K562 (cell line): ENCODE measurements at regions not wholly inside any gene's neighbourhood (a gene's known extent, or its start where the extent isn't known, plus 50 kb on each side); places are given as distances from the start of the nearest gene placed in this dataset.

ENCODE experiments used
- ATAC-seq: fragments of 200-7000 bp; cut with Tn5 transposase; 3 replicates; pipeline ENCODE4 v1.9.1; 2020; ENCODE audit warnings: moderate library complexity
- BruUV-seq: library from RNA; stranded (reverse); fragments of 400-500 nt; replicated peaks from 2 replicates; lab custom pipeline; 2021; lab: Mats Ljungman, UMichigan
- CTCF ChIA-PET: fragments of 300-600 bp; formaldehyde crosslinking; extraction: SDS; loops from one replicate; lab custom pipeline; 2021; ENCODE audit warnings: low intra/inter-chr PET ratio; lab: Yijun Ruan, JAX
- POLR2A ChIA-PET: fragments of 300-600, 350-650 bp; sonication (Branson Sonifier 250); formaldehyde crosslinking; extraction: SDS; loops from one replicate; lab custom pipeline; 2021; ENCODE audit warnings: antibody characterized with exemption, inconsistent platforms; lab: Yijun Ruan, JAX
- DNase-seq, 4 experiments: peaks; one replicate each; pipeline versions ENCODE4 v3.0.0 to v3.0.0-alpha.2; 2011 to 2018; ENCODE audit warnings: low spot score in 3 of 4, mixed read lengths in 3 of 4; ENCODE audit errors: extremely low read depth in 1 of 4
- FAIRE-seq: peaks from 2 replicates; lab custom pipeline; 2011; peaks lifted over from hg19 to GRCh38; lab: Jason Lieb, UNC
- H2AFZ ChIP-seq: 2 replicates; pipeline ENCODE4 v1.6.0; 2011; ENCODE audit warnings: low read depth, low read length, control low read depth, inconsistent platforms
- H3K27ac ChIP-seq: fragments of 200-600 bp; 3 replicates; pipeline ENCODE4 v1.8.0; 2011; ENCODE audit warnings: low read depth, mild to moderate bottlenecking, control low read depth, inconsistent platforms, low read length, moderate library complexity, mixed read lengths; ENCODE audit errors: extremely low read depth
- H3K27me3 ChIP-seq, 2 experiments: fragments of 300-600 bp in 1 of 2; 2 replicates in 1 of 2; 3 replicates in 1 of 2; pipeline versions ENCODE4 v1.6.0 to v1.8.0; 2011; ENCODE audit warnings: inconsistent platforms in 2 of 2, low read length in 2 of 2, mild to moderate bottlenecking in 1 of 2, mixed read lengths in 1 of 2, moderate library complexity in 1 of 2; ENCODE audit not compliant: control insufficient read depth in 2 of 2, insufficient read depth in 2 of 2
- H3K36me3 ChIP-seq: fragments of 300-600 bp; 3 replicates; pipeline ENCODE4 v1.8.0; 2011; ENCODE audit warnings: mild to moderate bottlenecking, low read length, inconsistent platforms; ENCODE audit not compliant: control insufficient read depth, insufficient read depth
- H3K4me1 ChIP-seq, 2 experiments: fragments of 200-600 bp in 1 of 2; replicated peaks in 1 of 2; 2 replicates in 1 of 2; 3 replicates in 1 of 2; pipeline versions ENCODE4 v1.5.1 to v1.8.0; 2011; ENCODE audit warnings: inconsistent platforms in 2 of 2, low read length in 2 of 2, mild to moderate bottlenecking in 1 of 2, mixed read lengths in 1 of 2, moderate library complexity in 1 of 2; ENCODE audit not compliant: control insufficient read depth in 2 of 2, insufficient read depth in 2 of 2
- H3K4me2 ChIP-seq: 2 replicates; pipeline ENCODE4 v1.6.1; 2011; ENCODE audit warnings: low read length, control low read depth, inconsistent platforms, mixed read lengths; ENCODE audit not compliant: insufficient read depth
- H3K4me3 ChIP-seq: fragments of 200-600 bp; sonication (generic), shearing (Covaris generic); 2 replicates; pipeline ENCODE4 v1.5.1; 2016; ENCODE audit warnings: control low read depth, inconsistent platforms
- H3K79me2 ChIP-seq: fragments of 200-600 bp; 3 replicates; pipeline ENCODE4 v1.8.0; 2011; ENCODE audit warnings: low read length, inconsistent platforms; ENCODE audit not compliant: control insufficient read depth, insufficient read depth
- H3K9ac ChIP-seq, 2 experiments: 2 replicates each; pipeline versions ENCODE4 v1.6.0 to v1.6.1; 2011; ENCODE audit warnings: low read depth in 2 of 2, low read length in 2 of 2, control low read depth in 1 of 2, inconsistent platforms in 1 of 2, mild to moderate bottlenecking in 1 of 2, mixed read lengths in 1 of 2; ENCODE audit not compliant: insufficient read depth in 1 of 2
- H3K9me1 ChIP-seq: one replicate; pipeline ENCODE4 v1.6.0; 2011; ENCODE audit warnings: inconsistent platforms, mild to moderate bottlenecking, low read length, moderate library complexity; ENCODE audit not compliant: control insufficient read depth, insufficient read depth
- H3K9me3 ChIP-seq: replicated peaks from 2 replicates; pipeline ENCODE4 v1.5.1; 2011; ENCODE audit warnings: low read depth, low read length, inconsistent platforms; ENCODE audit not compliant: control insufficient read depth, insufficient read depth
- H4K20me1 ChIP-seq: replicated peaks from 2 replicates; pipeline ENCODE4 v1.6.1; 2011; ENCODE audit warnings: low read length, inconsistent platforms, mixed read lengths; ENCODE audit not compliant: control insufficient read depth, insufficient read depth
- ARID1B ChIP-seq: fragments of 450-650 bp; IDR thresholded peaks from 2 replicates; pipeline ENCODE4 v1.6.1; 2016; ENCODE audit warnings: antibody characterized with exemption, mild to moderate bottlenecking, inconsistent platforms
- CBX5 ChIP-seq: IDR thresholded peaks from 2 replicates; pipeline ENCODE4 v1.6.1; 2014; ENCODE audit warnings: low read depth, borderline replicate concordance
- NCOR1 ChIP-seq: fragments of 450-650 bp; IDR thresholded peaks from 2 replicates; pipeline ENCODE4 v1.6.1; 2016; ENCODE audit warnings: mild to moderate bottlenecking, moderate library complexity
- RAD51 ChIP-seq: fragments of 450-650 bp; IDR thresholded peaks from 2 replicates; pipeline ENCODE4 v1.7.1; 2016; ENCODE audit warnings: low read depth, mild to moderate bottlenecking, borderline replicate concordance
- SAFB2 ChIP-seq: fragments of 200-400 bp; formaldehyde crosslinking; IDR thresholded peaks from 2 replicates; pipeline ENCODE4 v1.6.1; 2018; ENCODE audit warnings: borderline replicate concordance, low read length, low read depth, moderate library complexity; ENCODE audit not compliant: severe bottlenecking
- THRAP3 ChIP-seq: fragments of 450-650 bp; IDR thresholded peaks from 2 replicates; pipeline ENCODE4 v1.6.1; 2016; ENCODE audit warnings: mild to moderate bottlenecking, inconsistent platforms, borderline replicate concordance
- ZNF143 ChIP-seq: sonication (generic); formaldehyde crosslinking; IDR thresholded peaks from 2 replicates; pipeline ENCODE4 v1.9.0; 2022; ENCODE audit warnings: mild to moderate bottlenecking, missing genetic modification reagents
- WGBS: fragments of 100-300 bp; shearing (Covaris generic); methylation state at CpG from one replicate; pipeline ENCODE4 v1.1.6; 2016; ENCODE audit warnings: low coverage, mixed read lengths; ENCODE audit not compliant: insufficient coverage; ENCODE audit errors: missing lambda C conversion rate; 5-methylcytosine and 5-hydroxymethylcytosine counted together
- in situ Hi-C: fragments of 300-500 bp; cut with MboI; formaldehyde crosslinking; loops from 4 replicates; pipeline ENCODE4 v1.15.0; 2018; ENCODE audit warnings: inconsistent platforms, mixed read lengths
- intact Hi-C: fragments of 100-400 bp; cut with micrococcal nuclease; formaldehyde crosslinking; loops from 2 replicates; pipeline ENCODE4 v1.14.2; 2022
- TF ChIP-seq, protein P1 (sequence below): fragments of 250-450 bp; sonication (Bioruptor Pico); IDR thresholded peaks from 2 replicates; pipeline ENCODE4 v1.9.0; 2021; ENCODE audit warnings: mild to moderate bottlenecking
- TF ChIP-seq, protein P2 (sequence below): fragments of 200-400 bp; formaldehyde crosslinking; IDR thresholded peaks from 2 replicates; pipeline ENCODE4 v1.6.1; 2017; ENCODE audit warnings: mild to moderate bottlenecking, low read depth, low read length, moderate library complexity

DNA sequence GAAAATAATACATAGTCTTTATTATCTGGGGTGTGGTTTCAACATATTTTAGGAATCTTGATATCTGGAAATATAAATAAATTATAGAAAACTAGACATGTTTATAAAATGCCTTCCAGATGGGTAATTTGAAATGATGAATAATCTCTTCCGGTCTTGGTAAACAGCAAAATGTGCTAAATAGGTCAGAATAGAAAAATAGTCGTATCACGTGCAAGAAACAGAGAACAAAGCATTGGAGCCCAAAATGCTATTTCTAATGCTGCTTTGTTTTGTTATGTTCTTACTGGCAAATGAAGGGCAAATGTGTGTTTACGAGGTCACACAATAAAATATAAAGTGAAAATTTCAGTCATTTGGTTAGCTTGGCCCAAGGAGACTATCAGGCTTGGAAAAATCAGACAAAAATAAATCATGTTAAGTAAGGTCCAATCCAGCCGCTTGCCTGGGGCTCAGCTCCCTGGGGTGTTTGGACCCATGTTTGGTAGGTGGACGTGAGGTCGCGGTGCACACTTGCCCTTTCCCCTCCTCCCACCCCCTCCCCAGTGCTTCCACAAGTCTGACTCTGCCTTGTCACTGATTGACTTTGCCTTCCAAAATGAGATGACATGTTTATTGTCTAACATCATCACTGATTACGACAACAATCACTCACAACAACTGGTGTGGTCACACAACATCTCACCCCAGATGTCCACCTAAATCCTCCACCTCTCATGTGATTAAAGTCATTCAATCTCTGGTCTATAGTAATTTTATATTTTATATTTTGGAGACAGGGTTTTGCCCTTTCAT lies 56.0 kb downstream of the RIN2 start:
- H3K4me1 ChIP-seq, result no peaks in the 10 kb centered on the region
- H2AFZ ChIP-seq, result no peak overlapping the region
- POLR2A ChIA-PET, result no interaction called here
- H3K27me3 ChIP-seq, result no peaks in the 10 kb centered on the region; a peak in 1 of 5 replicates
- H3K36me3 ChIP-seq, result no peaks in the 10 kb centered on the region
- intact Hi-C loops, result no loop called here
- H3K9me1 ChIP-seq, result no peaks in the 10 kb centered on the region
- DNase-seq, result no peak
- H3K4me3 ChIP-seq, result no peak overlapping the region
- H3K79me2 ChIP-seq, result no peaks in the 10 kb centered on the region
- no peak overlapping the region for H3K27ac ChIP-seq
- no peak overlapping the region for H3K9ac ChIP-seq
- BruUV-seq, result no TSS peak
- 0% methylated on average over 9 of the region's 9 CpGs for WGBS
- no peak for TF ChIP-seq THRAP3
- no peak for TF ChIP-seq CBX5
- TF ChIP-seq NCOR1, result no peak
- no peak for TF ChIP-seq ZNF143
- no peak for TF ChIP-seq ARID1B
- TF ChIP-seq, protein P1, sequence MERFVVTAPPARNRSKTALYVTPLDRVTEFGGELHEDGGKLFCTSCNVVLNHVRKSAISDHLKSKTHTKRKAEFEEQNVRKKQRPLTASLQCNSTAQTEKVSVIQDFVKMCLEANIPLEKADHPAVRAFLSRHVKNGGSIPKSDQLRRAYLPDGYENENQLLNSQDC, result no peak
- TF ChIP-seq, protein P2, sequence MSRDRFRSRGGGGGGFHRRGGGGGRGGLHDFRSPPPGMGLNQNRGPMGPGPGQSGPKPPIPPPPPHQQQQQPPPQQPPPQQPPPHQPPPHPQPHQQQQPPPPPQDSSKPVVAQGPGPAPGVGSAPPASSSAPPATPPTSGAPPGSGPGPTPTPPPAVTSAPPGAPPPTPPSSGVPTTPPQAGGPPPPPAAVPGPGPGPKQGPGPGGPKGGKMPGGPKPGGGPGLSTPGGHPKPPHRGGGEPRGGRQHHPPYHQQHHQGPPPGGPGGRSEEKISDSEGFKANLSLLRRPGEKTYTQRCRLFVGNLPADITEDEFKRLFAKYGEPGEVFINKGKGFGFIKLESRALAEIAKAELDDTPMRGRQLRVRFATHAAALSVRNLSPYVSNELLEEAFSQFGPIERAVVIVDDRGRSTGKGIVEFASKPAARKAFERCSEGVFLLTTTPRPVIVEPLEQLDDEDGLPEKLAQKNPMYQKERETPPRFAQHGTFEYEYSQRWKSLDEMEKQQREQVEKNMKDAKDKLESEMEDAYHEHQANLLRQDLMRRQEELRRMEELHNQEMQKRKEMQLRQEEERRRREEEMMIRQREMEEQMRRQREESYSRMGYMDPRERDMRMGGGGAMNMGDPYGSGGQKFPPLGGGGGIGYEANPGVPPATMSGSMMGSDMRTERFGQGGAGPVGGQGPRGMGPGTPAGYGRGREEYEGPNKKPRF, result no peak
- TF ChIP-seq SAFB2, result no peak
- TF ChIP-seq RAD51, result no peak
- TF ChIP-seq, all 486 proteins: peak for 0
- CTCF ChIA-PET, result no interaction called here
- ATAC-seq (no peak), FAIRE-seq (no peak)
- in situ Hi-C loops, result no loop called here
- Histone ChIP-seq H4K20me1 (no peaks in the 10 kb centered on the region), H3K4me2 (no peak overlapping the region), H3K9me3 (no peaks in the 10 kb centered on the region)
